Duodenal mucosa (tissue), 2 donors: ENCODE measurements at regions not wholly inside any gene's neighbourhood (a gene's known extent, or its start where the extent isn't known, plus 50 kb on each side); places are given as distances from the start of the nearest gene placed in this dataset.

ENCODE experiments used
- H3K27ac ChIP-seq: one replicate; pipeline ENCODE4 v1.7.0; 2013; ENCODE audit warnings: low read depth, low read length
- H3K27me3 ChIP-seq, 2 donors: one replicate each; pipeline ENCODE4 v1.7.0; 2013; ENCODE audit warnings: low read length in 2 of 2, control low read depth in 1 of 2; ENCODE audit not compliant: insufficient read depth in 2 of 2, control insufficient read depth in 1 of 2
- H3K36me3 ChIP-seq, 2 donors: one replicate each; pipeline ENCODE4 v1.7.0; 2013; ENCODE audit warnings: low read length in 2 of 2, control low read depth in 1 of 2; ENCODE audit not compliant: insufficient read depth in 2 of 2, control insufficient read depth in 1 of 2
- H3K4me1 ChIP-seq, 2 donors: one replicate each; pipeline ENCODE4 v1.7.0; 2013; ENCODE audit warnings: low read length in 2 of 2, control low read depth in 1 of 2; ENCODE audit not compliant: insufficient read depth in 2 of 2, control insufficient read depth in 1 of 2
- H3K4me3 ChIP-seq, 2 donors: one replicate each; pipeline ENCODE4 v1.7.0; 2013; ENCODE audit warnings: low read length in 2 of 2, low read depth in 1 of 2
- H3K9ac ChIP-seq, 2 donors: one replicate each; pipeline ENCODE4 v1.7.0; 2013; ENCODE audit warnings: low read length in 2 of 2, low read depth in 1 of 2
- H3K9me3 ChIP-seq, 2 donors: one replicate each; pipeline ENCODE4 v1.7.0; 2013; ENCODE audit warnings: low read length in 2 of 2, control low read depth in 1 of 2; ENCODE audit not compliant: control insufficient read depth in 1 of 2

DNA sequence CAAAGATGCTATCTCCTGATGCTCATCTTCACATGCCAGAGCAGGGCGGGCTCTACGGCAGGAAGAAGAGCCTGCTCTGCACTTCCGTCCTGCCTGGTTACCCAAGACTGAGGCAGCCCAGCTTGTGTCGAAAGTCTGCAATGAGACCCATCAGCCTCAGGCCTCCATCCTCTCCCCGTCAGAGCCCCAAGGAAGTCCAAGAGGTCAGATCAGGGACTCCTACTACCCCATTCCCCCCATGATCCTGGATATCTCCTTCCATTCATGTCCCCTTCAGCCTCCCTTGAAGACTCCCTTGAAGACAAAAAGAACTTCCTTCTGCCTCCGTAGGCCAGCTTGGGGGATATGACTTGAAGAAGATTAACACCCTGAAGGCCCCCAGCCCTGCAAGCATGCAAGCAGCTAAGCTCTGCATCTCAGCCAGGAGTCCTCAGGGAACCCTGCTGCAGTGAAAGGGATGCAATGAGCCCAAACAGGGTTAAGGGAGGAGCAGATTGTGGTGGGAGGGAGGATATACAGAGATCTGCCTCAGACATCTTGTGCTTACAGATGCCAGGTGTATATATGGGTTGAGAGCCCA is 85.6 kb downstream of the TRIM29 start:
- Histone ChIP-seq H3K4me1 (no peaks in the 10 kb centered on the region), H3K36me3 (no peaks in the 10 kb centered on the region), H3K4me3 (no peak overlapping the region), H3K9ac (no peak overlapping the region), H3K27me3 (peaks cover 0 to 5% of the 10 kb centered on the region in 2 donors), H3K9me3 (peaks cover 0 to 5% of the 10 kb centered on the region in 2 donors), H3K27ac (no peak overlapping the region)

DNA sequence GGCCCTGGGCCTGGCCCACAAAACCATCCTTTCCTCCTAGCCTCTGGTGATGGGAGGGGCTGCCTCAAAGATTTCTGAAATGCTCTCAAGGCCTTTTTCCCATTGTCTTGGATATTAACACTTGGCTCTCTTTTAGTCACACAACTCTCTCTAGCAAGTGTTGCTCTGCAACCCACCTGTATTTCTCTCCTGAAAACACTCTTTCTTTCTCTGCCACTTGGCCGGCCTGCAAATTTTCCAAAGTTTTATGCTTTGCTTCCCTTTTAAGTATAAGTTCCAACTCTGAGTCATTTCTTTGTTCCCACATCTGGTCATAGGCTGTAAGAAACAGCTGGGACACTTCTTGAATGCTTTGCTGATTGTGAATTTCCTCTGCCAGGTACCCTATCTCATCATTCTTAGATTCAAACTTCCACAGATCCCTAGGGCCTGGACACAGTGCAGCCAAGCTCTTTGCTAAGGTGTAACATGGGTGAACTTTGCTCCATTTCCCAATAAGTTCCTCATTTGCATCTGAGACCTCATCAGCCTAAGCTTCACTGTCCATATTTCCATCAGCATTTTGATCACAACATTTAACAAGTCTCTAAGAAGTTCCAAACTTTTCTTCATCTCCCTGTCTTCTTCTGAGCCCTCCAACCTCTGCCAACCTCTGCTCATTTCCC is 93.8 kb downstream of the TRIM29 start:
- Histone ChIP-seq H3K4me3 (no peak overlapping the region), H3K9ac (no peak overlapping the region), H3K27me3 (no peaks in the 10 kb centered on the region), H3K4me1 (no peaks in the 10 kb centered on the region), H3K36me3 (no peaks in the 10 kb centered on the region), H3K9me3 (peaks cover 0 to 5% of the 10 kb centered on the region in 2 donors), H3K27ac (no peak overlapping the region)

DNA sequence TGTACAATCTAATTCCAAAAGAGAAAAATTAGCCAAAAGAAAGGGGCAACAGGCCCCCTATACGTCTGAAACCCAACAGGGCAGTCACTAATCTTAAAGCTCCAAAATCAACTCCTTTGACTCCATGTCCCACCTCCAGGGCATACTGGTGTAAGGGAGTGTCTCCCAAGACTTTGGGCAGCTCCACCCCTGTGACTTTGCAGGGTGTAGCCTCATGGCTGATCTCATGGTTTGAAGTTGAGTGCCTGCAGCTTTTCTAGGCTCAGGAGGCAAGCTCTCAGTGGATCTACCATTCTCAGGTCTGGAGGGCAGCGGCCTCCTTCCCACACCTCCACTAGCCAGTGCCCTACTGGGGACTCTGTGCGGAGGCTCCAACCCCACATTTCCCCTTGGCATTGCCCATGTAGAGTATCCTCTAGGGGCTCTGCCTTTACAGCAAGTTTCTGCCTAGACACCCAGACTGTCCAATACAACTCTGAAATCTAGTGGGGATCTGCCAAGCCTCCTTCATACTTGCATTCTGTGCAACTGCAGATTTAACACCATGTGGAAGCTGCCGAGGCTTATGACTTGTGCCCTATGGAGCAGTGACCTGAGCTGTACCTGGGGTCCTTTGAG is 94.5 kb downstream of the TRIM29 start:
- no peak overlapping the region for H3K9ac ChIP-seq
- no peak overlapping the region for H3K27ac ChIP-seq
- H3K4me1 ChIP-seq, result no peaks in the 10 kb centered on the region
- H3K36me3 ChIP-seq, result no peaks in the 10 kb centered on the region
- no peak overlapping the region for H3K4me3 ChIP-seq
- no peaks in the 10 kb centered on the region for H3K27me3 ChIP-seq
- H3K9me3 ChIP-seq, result peaks cover 0 to 5% of the 10 kb centered on the region in 2 donors

DNA sequence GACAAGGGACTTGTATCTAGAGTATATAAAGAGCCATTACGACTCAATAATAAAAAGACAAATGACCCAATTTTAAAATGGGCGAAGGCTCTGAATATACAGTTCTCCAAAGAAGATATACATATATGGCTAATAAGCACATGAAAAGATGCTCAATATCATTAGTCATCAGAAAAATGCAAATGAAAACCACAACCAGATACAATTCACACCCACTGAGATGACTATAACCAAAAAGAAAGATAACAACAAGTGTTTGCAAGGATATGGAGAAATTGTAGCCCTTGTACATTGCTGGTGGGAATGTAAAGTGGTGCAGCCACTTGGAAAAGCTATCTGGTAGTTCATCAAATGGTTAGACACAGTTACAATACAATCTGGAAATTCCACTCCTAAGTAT is 96.3 kb downstream of the TRIM29 start:
- no peak overlapping the region for H3K27ac ChIP-seq
- no peaks in the 10 kb centered on the region for H3K27me3 ChIP-seq
- H3K4me3 ChIP-seq, result no peak overlapping the region
- no peaks in the 10 kb centered on the region for H3K4me1 ChIP-seq
- no peaks in the 10 kb centered on the region for H3K9me3 ChIP-seq
- no peak overlapping the region for H3K9ac ChIP-seq
- H3K36me3 ChIP-seq, result no peaks in the 10 kb centered on the region

DNA sequence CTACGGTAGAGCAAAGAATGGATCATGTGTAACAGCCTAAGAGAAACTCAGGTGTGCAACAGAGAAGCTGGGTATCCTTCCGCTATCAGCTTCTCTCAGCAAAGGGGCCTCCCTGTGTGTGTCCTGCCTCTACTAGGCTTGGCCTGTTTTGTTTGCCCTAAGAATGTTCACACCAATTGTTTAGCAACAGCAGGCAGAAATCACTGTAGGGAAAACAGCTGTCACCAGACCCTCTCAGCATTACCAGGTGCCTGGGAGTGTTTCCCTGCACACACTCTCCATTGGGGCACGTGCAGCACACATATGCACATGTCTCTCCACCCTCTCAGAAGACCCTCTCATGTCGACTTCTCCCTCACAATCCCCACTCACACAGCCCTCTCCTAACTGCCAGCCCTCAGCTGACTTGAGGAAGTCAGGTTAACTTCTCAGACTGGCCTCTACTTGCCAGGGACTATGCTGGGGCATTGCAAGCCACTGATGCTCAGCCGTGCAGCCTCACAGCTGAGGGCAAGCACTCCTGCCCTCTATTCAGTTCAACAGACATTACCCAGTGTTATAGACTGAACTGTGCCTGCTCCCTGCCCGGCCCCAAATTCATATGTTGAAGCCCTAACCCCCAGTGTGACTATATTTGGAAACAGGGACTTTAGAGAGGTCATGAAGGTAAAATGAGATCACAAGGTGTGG is 97.6 kb downstream of the TRIM29 start:
- H3K4me1 ChIP-seq, result no peaks in the 10 kb centered on the region
- no peak overlapping the region for H3K27ac ChIP-seq
- H3K36me3 ChIP-seq, result no peaks in the 10 kb centered on the region
- H3K27me3 ChIP-seq, result no peaks in the 10 kb centered on the region
- no peak overlapping the region for H3K9ac ChIP-seq
- peaks cover 0 to 4% of the 10 kb centered on the region in 2 donors for H3K9me3 ChIP-seq
- H3K4me3 ChIP-seq, result no peak overlapping the region

DNA sequence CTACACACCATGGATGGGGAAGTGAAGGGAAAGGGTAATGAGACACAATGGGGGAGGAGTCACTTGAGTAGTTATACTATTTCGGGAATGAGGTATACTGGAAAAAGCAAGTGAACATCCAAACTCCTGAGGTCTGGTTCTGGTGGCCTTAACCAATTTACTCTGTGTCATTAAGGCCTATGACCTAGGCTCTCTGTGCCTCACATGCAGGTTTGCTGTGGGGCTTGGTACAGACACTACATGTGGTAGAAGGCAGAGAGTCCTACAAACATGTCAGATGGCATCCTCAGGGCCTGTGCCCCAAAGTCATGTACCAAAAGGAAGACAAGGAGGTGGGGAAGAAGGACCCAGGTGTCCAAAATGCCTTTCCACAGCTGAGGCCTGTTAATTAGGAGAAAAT is 98.9 kb downstream of the TRIM29 start:
- H3K27me3 ChIP-seq, result no peaks in the 10 kb centered on the region
- H3K36me3 ChIP-seq, result no peaks in the 10 kb centered on the region
- H3K4me3 ChIP-seq, result no peak overlapping the region
- peaks cover 0 to 4% of the 10 kb centered on the region in 2 donors for H3K9me3 ChIP-seq
- no peaks in the 10 kb centered on the region for H3K4me1 ChIP-seq
- H3K27ac ChIP-seq, result no peak overlapping the region
- no peak overlapping the region for H3K9ac ChIP-seq

DNA sequence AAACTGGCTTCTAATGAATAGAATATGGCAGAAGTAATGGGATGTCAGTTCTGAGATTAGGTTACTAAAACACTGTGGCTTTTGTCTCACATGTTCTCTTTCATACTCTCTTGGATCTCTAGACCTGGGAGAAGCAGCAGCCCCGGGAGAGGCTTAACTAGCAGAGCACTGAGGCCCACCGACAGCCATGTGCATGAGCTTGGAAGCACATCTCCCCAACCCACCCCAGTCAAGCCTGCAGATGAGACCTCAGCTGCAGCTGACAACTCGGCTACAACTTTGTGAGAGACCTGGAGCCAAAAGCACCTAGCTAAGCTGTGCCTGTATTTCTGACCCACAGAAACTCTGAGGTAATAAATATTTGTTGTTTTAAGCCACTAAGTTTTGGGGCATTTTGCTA is 100.8 kb downstream of the TRIM29 start:
- no peaks in the 10 kb centered on the region for H3K4me1 ChIP-seq
- H3K27me3 ChIP-seq, result no peaks in the 10 kb centered on the region
- H3K9me3 ChIP-seq, result peaks cover 0 to 4% of the 10 kb centered on the region in 2 donors
- H3K4me3 ChIP-seq, result no peak overlapping the region
- no peak overlapping the region for H3K27ac ChIP-seq
- no peaks in the 10 kb centered on the region for H3K36me3 ChIP-seq
- H3K9ac ChIP-seq, result no peak overlapping the region

DNA sequence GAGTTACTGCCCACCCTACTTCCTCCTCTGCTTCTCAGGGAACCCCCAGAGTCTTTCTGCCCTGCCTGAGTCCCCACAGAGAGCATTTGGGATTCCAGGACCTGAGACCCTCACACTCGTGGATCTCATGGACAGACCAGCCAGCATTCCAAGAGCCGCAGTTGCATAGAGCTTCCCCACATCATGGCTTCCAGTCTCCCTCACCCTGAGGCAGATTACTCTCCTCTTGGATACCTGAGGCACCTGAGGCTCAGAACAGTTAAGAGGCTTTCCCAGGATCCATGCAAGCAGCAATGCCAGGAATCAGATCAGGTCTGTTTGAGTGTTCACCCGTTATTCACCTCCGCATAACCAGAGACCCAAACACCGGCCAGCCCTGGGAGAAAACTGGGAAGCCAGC is 102.2 kb downstream of the TRIM29 start:
- Histone ChIP-seq H3K27ac (no peak overlapping the region), H3K27me3 (no peaks in the 10 kb centered on the region), H3K9ac (no peak overlapping the region), H3K4me1 (no peaks in the 10 kb centered on the region), H3K9me3 (peaks cover 0 to 4% of the 10 kb centered on the region in 2 donors), H3K4me3 (no peak overlapping the region), H3K36me3 (no peaks in the 10 kb centered on the region)

DNA sequence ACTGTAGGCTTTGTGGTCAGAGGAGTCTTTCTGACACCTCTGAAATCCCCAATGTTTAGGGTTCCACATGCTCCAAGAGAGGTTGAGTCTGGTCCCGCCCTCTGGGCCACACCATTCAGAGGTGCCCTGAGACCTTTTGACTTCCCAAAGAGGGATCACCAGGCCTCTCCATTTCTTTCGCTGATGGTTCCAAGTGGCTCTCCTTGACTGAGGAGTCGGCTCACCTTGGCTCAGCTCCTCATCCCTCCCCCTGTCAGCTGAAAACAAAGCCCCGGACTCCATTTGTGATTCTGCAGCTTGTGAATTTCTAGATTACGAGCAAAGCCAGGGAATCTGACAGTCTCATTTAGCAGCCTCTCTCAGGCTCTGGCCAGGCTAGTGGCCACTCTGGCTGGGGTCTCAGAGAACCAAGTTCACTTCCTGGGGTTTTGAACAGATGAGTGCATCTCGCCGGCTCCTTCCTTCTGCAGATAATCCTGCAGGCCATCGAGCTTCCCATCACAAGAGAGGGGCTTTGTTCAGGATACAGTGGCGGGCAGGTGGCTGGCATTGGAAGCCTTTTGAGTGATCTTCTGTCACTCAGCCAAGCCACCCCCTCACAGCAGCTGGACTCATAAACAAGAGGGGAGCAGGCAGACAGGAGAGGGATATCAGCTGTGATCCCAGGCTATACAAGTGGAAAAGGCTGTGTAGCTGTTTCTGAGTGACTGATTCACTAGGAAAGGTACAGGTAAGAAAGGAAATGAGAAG is 102.9 kb downstream of the TRIM29 start:
- Histone ChIP-seq H3K4me1 (no peaks in the 10 kb centered on the region), H3K9me3 (peaks cover 0 to 4% of the 10 kb centered on the region in 2 donors), H3K36me3 (no peaks in the 10 kb centered on the region), H3K4me3 (no peak overlapping the region), H3K9ac (no peak overlapping the region), H3K27ac (no peak overlapping the region), H3K27me3 (no peaks in the 10 kb centered on the region)
